GM12878 (cell line): ENCODE measurements at regions not wholly inside any gene's neighbourhood (a gene's known extent, or its start where the extent isn't known, plus 50 kb on each side); places are given as distances from the start of the nearest gene placed in this dataset.

Experiments used
- CHD1 ChIP-seq: IDR thresholded peaks from 2 replicates; pipeline ENCODE4 v1.6.1; 2012; ENCODE audit warnings: low read depth, low read length, improper control_type of control experiment
- CHD4 ChIP-seq: fragments of 200-600 bp; sonication (generic); IDR thresholded peaks from 2 replicates; pipeline ENCODE4 v1.6.1; 2016; ENCODE audit warnings: mild to moderate bottlenecking
- CTCF ChIP-seq, 3 experiments: IDR thresholded peaks in 2 of 3; conservative IDR thresholded peaks in 1 of 3; 2 replicates each; pipeline ENCODE4 v1.5.1; 2011; ENCODE audit warnings: low read depth in 3 of 3, low read length in 3 of 3, mild to moderate bottlenecking in 3 of 3, control low read depth in 2 of 3, moderate library complexity in 2 of 3, inconsistent platforms in 1 of 3, mixed read lengths in 1 of 3; ENCODE audit not compliant: control insufficient read depth in 2 of 3, insufficient read depth in 1 of 3; ENCODE audit errors: extremely low read depth in 1 of 3
- EP300 ChIP-seq, 2 experiments: fragments of 150-350 bp in 1 of 2; IDR thresholded peaks; 2 replicates each; pipeline ENCODE4 v1.6.1; 2011 to 2012; ENCODE audit warnings: low read depth in 2 of 2, low read length in 2 of 2, borderline replicate concordance in 1 of 2, improper control_type of control experiment in 1 of 2, inconsistent platforms in 1 of 2; ENCODE audit not compliant: control insufficient read depth in 1 of 2
- GABPA ChIP-seq: IDR thresholded peaks from 2 replicates; pipeline ENCODE4 v1.6.1; 2014; ENCODE audit warnings: antibody characterized with exemption, low read depth, mild to moderate bottlenecking, inconsistent platforms
- LARP7 ChIP-seq: fragments of 450-650 bp; IDR thresholded peaks from 2 replicates; pipeline ENCODE4 v1.6.1; 2017; ENCODE audit warnings: mild to moderate bottlenecking
- POLR2A ChIP-seq: IDR thresholded peaks from 2 replicates; pipeline ENCODE4 v1.6.1; 2011; ENCODE audit warnings: low read depth, mild to moderate bottlenecking, low read length
- RAD21 ChIP-seq: IDR thresholded peaks from 2 replicates; pipeline ENCODE4 v1.6.1; 2011; ENCODE audit warnings: mild to moderate bottlenecking, low read depth, low read length, moderate library complexity; ENCODE audit not compliant: insufficient read depth
- RFX5 ChIP-seq: IDR thresholded peaks from 2 replicates; pipeline ENCODE4 v1.6.1; 2011; ENCODE audit warnings: low read depth, low read length, improper control_type of control experiment
- SMC3 ChIP-seq: IDR thresholded peaks from 2 replicates; pipeline ENCODE4 v1.6.1; 2011; ENCODE audit warnings: low read length, improper control_type of control experiment, borderline replicate concordance
- SREBF2 ChIP-seq: IDR thresholded peaks from 2 replicates; pipeline ENCODE4 v1.6.1; 2012; ENCODE audit warnings: mild to moderate bottlenecking, low read length
- TAF1 ChIP-seq: IDR thresholded peaks from 2 replicates; pipeline ENCODE4 v1.6.1; 2011; ENCODE audit warnings: mild to moderate bottlenecking, low read depth, low read length, borderline replicate concordance
- TCF7 ChIP-seq: IDR thresholded peaks from 2 replicates; pipeline ENCODE4 v1.6.1; 2014; ENCODE audit warnings: antibody characterized with exemption, borderline replicate concordance
- TF ChIP-seq, protein P1 (sequence below): IDR thresholded peaks from 2 replicates; pipeline ENCODE4 v1.6.1; 2011; ENCODE audit warnings: borderline replicate concordance, low read depth, mild to moderate bottlenecking, moderate library complexity, mixed read lengths, low read length; ENCODE audit not compliant: insufficient read depth; ENCODE audit errors: extremely low read length

DNA sequence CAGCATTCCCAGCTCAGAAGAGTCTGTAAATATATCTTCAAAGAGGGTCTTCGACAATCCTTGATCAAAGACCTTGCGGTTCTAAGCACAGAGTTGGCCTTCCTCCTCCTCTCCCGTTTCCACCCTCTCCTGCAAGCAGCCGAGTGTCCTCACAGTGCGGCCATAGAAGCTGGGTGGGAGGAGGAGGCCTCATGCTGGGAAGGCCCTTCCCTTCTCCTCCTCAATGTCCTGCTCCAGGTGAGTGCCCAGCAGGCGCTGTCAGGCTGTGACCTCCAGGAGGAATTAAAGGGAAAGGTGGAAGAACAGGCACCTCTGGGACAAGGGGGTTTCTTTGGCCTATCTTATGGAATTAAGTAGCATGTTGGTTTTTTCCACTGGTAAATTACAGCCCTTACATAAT is 674.2 kb upstream of the ARGLU1 start:
- TF ChIP-seq CTCF (IDR thresholded peaks at IDR 0.05 in 2 of 3, conservative IDR thresholded peaks at IDR 0.05 in 1 of 3; ENCODE audit: control insufficient read depth in 2 of 3, extremely low read depth in 1 of 3, insufficient read depth in 1 of 3, low read depth in 3 of 3, low read length in 3 of 3), result no peak
- no peak for TF ChIP-seq RAD21
- no peak for TF ChIP-seq LARP7
- TF ChIP-seq EP300 (IDR thresholded peaks at IDR 0.05; ENCODE audit: borderline replicate concordance in 1 of 2, control insufficient read depth in 1 of 2, low read depth in 2 of 2, low read length in 2 of 2), result no peak
- TF ChIP-seq GABPA, result no peak
- no peak for TF ChIP-seq TAF1
- no peak for TF ChIP-seq RFX5
- no peak for TF ChIP-seq CHD1
- TF ChIP-seq SREBF2, result no peak
- no peak for TF ChIP-seq CHD4
- no peak for TF ChIP-seq POLR2A
- no peak for TF ChIP-seq TCF7
- TF ChIP-seq, protein P1, sequence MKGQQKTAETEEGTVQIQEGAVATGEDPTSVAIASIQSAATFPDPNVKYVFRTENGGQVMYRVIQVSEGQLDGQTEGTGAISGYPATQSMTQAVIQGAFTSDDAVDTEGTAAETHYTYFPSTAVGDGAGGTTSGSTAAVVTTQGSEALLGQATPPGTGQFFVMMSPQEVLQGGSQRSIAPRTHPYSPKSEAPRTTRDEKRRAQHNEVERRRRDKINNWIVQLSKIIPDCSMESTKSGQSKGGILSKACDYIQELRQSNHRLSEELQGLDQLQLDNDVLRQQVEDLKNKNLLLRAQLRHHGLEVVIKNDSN, result no peak
- no peak for TF ChIP-seq SMC3
